Tibial nerve (tissue), 4 donors: ENCODE measurements at regions not wholly inside any gene's neighbourhood (a gene's known extent, or its start where the extent isn't known, plus 50 kb on each side); places are given as distances from the start of the nearest gene placed in this dataset.

Experiments used
- EP300 ChIP-seq, 2 donors: sonication (generic); formaldehyde crosslinking; IDR thresholded peaks; one replicate each; pipeline ENCODE4 v1.6.1; 2017; ENCODE audit warnings: antibody characterized with exemption in 2 of 2, mild to moderate bottlenecking in 1 of 2
- POLR2A ChIP-seq, 2 donors: fragments of 450-650 bp; IDR thresholded peaks; one replicate each; pipeline ENCODE4 v1.6.1; 2017; ENCODE audit warnings: antibody characterized with exemption in 2 of 2, mild to moderate bottlenecking in 2 of 2, moderate library complexity in 2 of 2
- TF ChIP-seq, protein P1 (sequence below), 5 experiments: fragments of 200-600 bp in 3 of 5; fragments of 450-650 bp in 2 of 5; sonication (generic) in 3 of 5; IDR thresholded peaks; one replicate each; pipeline ENCODE4 v1.5.1; 2016 to 2019; ENCODE audit warnings: antibody characterized with exemption in 5 of 5, mild to moderate bottlenecking in 3 of 5, moderate library complexity in 2 of 5

- TF ChIP-seq POLR2A (IDR thresholded peaks at IDR 0.05): no peak
- TF ChIP-seq, protein P1, sequence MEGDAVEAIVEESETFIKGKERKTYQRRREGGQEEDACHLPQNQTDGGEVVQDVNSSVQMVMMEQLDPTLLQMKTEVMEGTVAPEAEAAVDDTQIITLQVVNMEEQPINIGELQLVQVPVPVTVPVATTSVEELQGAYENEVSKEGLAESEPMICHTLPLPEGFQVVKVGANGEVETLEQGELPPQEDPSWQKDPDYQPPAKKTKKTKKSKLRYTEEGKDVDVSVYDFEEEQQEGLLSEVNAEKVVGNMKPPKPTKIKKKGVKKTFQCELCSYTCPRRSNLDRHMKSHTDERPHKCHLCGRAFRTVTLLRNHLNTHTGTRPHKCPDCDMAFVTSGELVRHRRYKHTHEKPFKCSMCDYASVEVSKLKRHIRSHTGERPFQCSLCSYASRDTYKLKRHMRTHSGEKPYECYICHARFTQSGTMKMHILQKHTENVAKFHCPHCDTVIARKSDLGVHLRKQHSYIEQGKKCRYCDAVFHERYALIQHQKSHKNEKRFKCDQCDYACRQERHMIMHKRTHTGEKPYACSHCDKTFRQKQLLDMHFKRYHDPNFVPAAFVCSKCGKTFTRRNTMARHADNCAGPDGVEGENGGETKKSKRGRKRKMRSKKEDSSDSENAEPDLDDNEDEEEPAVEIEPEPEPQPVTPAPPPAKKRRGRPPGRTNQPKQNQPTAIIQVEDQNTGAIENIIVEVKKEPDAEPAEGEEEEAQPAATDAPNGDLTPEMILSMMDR (IDR thresholded peaks at IDR 0.05): no peak
- TF ChIP-seq EP300 (IDR thresholded peaks at IDR 0.05): no peak
Measured at GRCh38 chr3:107921038-107921437, 169.8 kb downstream of the CD47 start.
